ENCODE measurements at regions not wholly inside any gene's neighbourhood (a gene's known extent, or its start where the extent isn't known, plus 50 kb on each side); places are given as distances from the start of the nearest gene placed in this dataset.

DNA sequence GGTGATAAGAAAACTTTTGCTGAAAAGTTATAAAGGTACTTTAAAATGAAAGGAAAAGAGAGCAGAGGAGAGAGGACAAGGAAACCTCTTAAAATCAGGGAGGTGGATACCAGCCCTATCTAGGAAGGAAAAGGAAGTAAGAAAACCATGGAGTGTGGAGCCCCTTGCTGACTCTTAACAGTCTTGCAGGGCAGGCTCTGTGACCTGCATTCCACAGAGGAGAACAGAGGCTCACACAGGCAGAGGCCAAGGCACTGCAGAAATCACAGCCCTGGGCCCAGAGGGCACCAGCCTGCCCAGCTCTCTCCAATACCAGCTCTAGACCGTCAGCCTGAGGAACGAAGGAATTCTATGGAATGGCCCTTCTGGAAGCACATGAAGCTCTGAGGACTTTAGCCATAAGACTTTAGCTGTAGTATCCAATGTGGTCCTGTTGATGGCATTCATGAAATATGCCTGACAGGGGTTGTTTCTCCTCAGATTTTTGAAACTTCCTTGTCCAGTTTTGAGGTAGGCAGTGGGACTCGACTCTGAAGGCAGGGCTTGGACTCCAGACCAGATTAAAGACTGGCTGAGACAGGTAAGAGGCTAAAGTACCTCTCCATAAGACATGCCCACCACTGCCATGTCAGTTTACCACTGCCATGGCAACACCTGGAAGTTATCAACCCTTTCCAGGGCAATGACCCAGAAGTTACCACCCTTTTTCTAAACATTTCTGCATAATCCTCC lies 216.3 kb downstream of the ANAPC1 start:
- TF ChIP-seq, protein P1, sequence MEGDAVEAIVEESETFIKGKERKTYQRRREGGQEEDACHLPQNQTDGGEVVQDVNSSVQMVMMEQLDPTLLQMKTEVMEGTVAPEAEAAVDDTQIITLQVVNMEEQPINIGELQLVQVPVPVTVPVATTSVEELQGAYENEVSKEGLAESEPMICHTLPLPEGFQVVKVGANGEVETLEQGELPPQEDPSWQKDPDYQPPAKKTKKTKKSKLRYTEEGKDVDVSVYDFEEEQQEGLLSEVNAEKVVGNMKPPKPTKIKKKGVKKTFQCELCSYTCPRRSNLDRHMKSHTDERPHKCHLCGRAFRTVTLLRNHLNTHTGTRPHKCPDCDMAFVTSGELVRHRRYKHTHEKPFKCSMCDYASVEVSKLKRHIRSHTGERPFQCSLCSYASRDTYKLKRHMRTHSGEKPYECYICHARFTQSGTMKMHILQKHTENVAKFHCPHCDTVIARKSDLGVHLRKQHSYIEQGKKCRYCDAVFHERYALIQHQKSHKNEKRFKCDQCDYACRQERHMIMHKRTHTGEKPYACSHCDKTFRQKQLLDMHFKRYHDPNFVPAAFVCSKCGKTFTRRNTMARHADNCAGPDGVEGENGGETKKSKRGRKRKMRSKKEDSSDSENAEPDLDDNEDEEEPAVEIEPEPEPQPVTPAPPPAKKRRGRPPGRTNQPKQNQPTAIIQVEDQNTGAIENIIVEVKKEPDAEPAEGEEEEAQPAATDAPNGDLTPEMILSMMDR (IDR thresholded peaks at IDR 0.05; ENCODE audit: low read depth, low read length, poor library complexity, severe bottlenecking), result no peak
- TF ChIP-seq EZH2phosphoT487 (IDR thresholded peaks at IDR 0.05; ENCODE audit: borderline replicate concordance, low read length), result no peak

All from DOHH2 (cell line).